Activated naive CD8-positive, alpha-beta T cell treated with anti-CD3 and anti-CD28 coated beads, Interleukin-2, amount 50 U/mL, for 24 hours (primary cell): ENCODE measurements at regions not wholly inside any gene's neighbourhood (a gene's known extent, or its start where the extent isn't known, plus 50 kb on each side); places are given as distances from the start of the nearest gene placed in this dataset.

Experiments used
- ATAC-seq: fragments of 150-1000 bp; cut with Tn5 transposase; one replicate; pipeline ENCODE4 v1.10.0; 2021
- DNase-seq: peaks from one replicate; pipeline ENCODE4 v3.0.0; 2021
- H3K27ac Mint-ChIP-seq: one replicate; pipeline ENCODE4 v1.8.0; 2021; ENCODE audit warnings: mild to moderate bottlenecking, mixed read lengths
- H3K27me3 Mint-ChIP-seq: one replicate; pipeline ENCODE4 v1.8.0; 2021; ENCODE audit warnings: mixed read lengths
- H3K36me3 Mint-ChIP-seq: one replicate; pipeline ENCODE4 v1.8.0; 2021; ENCODE audit warnings: low read depth, mixed read lengths
- H3K4me1 Mint-ChIP-seq: one replicate; pipeline ENCODE4 v1.8.0; 2021; ENCODE audit warnings: mixed read lengths
- H3K4me3 Mint-ChIP-seq: one replicate; pipeline ENCODE4 v1.8.0; 2021; ENCODE audit warnings: mild to moderate bottlenecking, moderate library complexity, mixed read lengths
- H3K9me3 Mint-ChIP-seq: one replicate; pipeline ENCODE4 v1.8.0; 2021; ENCODE audit warnings: mixed read lengths

DNA sequence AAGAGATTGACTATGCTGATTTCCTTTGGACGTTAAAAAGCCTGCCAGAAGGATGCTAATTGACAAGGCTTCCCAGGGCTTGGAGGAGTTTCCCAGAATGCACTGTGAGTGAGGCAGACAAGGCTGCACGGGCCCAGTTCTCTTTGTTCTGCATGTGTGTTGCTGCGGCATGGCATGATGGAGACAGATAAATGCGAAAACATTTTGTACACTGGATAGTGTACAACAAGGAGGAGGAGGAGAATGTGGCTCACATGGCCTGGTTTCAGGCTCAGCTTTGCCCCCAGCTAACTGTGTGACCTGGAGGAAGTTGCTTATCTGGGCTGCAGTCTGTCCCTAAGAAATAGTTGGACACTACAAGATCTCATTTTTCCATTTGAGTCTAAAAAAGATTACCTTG, 135.5 kb upstream of the CPEB4 start:
- Mint-ChIP-seq H3K4me1 (peaks cover 2% of the 10 kb centered on the region), H3K27ac (no peak overlapping the region), H3K36me3 (no peaks in the 10 kb centered on the region), H3K27me3 (no peaks in the 10 kb centered on the region), H3K4me3 (no peak overlapping the region), H3K9me3 (no peaks in the 10 kb centered on the region)
- no peak for DNase-seq
- no peak for ATAC-seq

DNA sequence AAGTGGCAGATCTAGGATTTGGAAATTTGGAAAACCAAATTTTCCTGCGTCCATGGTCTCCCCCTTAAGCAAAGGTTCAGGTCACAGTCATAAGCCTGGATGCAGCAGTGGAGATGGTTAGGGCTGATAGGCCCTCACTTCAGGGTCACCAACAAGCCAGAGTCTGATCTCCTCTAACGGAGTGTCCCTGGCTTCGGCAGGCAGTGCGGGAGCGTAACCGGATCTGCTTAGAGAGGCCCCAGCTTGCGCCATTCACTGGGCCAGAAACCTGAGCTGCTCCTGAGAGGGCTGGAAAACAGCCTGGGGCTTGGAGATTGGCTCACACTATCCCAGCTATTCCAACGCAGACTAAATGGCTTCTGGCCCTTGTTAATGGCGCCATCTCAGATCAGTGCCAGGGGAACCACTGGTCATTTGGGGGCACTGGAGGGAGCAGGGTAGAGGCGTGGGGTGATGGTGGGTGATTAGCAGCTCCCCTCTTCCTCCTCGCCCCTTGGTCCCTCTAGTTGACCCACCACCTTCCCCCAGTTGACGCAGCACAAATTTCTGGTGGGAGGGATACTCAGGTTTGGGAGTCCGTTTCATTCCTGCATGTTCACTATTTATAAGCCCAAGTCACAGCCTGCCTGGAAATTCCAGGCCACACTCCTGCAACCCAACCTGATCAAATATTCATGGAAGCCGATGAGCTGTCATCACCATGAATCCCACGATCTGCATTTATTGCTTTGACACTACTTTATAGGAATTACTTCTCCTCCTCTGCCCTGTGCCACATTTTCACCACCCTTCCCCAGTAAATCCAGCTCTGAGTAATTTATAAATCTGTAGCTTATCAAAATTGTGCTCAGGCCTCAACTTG, 134.6 kb upstream of the CPEB4 start:
- H3K27ac Mint-ChIP-seq: no peak overlapping the region
- no peaks in the 10 kb centered on the region for H3K27me3 Mint-ChIP-seq
- ATAC-seq (no peak), DNase-seq (no peak)
- no peaks in the 10 kb centered on the region for H3K36me3 Mint-ChIP-seq
- no peak overlapping the region for H3K4me3 Mint-ChIP-seq
- no peaks in the 10 kb centered on the region for H3K9me3 Mint-ChIP-seq
- peaks cover 2% of the 10 kb centered on the region for H3K4me1 Mint-ChIP-seq

DNA sequence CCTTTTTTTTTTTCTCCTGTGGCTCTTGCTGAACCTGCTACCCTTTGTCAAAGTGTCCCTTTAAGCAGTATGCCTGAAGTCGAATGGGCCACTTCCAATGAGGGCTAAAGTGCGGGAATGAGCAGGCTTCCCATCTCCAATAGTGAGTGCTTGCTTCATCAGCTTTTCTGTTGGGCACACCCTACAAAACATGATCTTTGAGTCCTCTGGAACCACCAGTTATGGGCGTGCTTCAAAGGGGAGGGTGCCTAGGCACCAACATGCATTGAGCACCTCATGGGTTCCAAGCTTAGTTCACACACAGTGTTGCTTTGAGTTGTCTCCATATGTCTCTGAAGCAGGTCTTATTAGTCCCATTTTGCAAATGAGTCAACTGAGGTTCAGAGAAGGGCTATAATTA, 132.8 kb upstream of the CPEB4 start:
- ATAC-seq (no peak), DNase-seq (no peak)
- Mint-ChIP-seq H3K9me3 (no peaks in the 10 kb centered on the region), H3K36me3 (no peaks in the 10 kb centered on the region), H3K27ac (no peak overlapping the region), H3K27me3 (no peaks in the 10 kb centered on the region), H3K4me3 (no peak overlapping the region), H3K4me1 (peaks cover 2% of the 10 kb centered on the region)

GRCh38 chr5:173757403-173758209, 130.5 kb upstream of the CPEB4 start:
- H3K9me3 Mint-ChIP-seq: no peaks in the 10 kb centered on the region
- no peak overlapping the region for H3K4me3 Mint-ChIP-seq
- no peak for DNase-seq
- H3K4me1 Mint-ChIP-seq: no peaks in the 10 kb centered on the region
- H3K27ac Mint-ChIP-seq: no peak overlapping the region
- H3K36me3 Mint-ChIP-seq: no peaks in the 10 kb centered on the region
- H3K27me3 Mint-ChIP-seq: peaks cover 6% of the 10 kb centered on the region
- no peak for ATAC-seq

DNA sequence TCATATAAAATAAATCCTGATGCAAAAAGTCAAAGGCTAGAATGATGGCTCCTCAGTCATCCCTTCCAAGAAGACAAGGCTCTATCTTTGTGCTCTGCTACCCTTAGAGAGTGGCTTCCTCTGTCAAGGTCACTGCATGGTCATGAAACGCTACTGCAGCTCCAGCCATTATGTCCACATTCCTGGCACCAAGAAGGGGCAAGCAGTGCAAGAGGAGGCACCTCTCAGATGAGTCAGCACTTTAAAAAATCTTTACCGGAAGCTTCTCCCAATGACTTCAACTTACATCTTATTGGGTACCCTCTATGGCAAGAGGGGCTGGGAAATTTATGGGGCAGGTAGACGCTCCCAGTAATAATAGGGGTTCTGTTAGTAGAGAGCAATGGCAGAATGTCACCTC, 129.5 kb upstream of the CPEB4 start:
- peaks cover 6% of the 10 kb centered on the region for H3K27me3 Mint-ChIP-seq
- no peak for DNase-seq
- no peaks in the 10 kb centered on the region for H3K36me3 Mint-ChIP-seq
- H3K27ac Mint-ChIP-seq: no peak overlapping the region
- no peak overlapping the region for H3K4me3 Mint-ChIP-seq
- H3K9me3 Mint-ChIP-seq: no peaks in the 10 kb centered on the region
- H3K4me1 Mint-ChIP-seq: no peaks in the 10 kb centered on the region
- ATAC-seq: no peak

GRCh38 chr5:173759691-173760090, 128.5 kb upstream of the CPEB4 start:
- H3K36me3 Mint-ChIP-seq: no peaks in the 10 kb centered on the region
- H3K27ac Mint-ChIP-seq: no peak overlapping the region
- DNase-seq (no peak), ATAC-seq (no peak)
- H3K27me3 Mint-ChIP-seq: peaks cover 6% of the 10 kb centered on the region
- no peaks in the 10 kb centered on the region for H3K4me1 Mint-ChIP-seq
- no peak overlapping the region for H3K4me3 Mint-ChIP-seq
- H3K9me3 Mint-ChIP-seq: no peaks in the 10 kb centered on the region

DNA sequence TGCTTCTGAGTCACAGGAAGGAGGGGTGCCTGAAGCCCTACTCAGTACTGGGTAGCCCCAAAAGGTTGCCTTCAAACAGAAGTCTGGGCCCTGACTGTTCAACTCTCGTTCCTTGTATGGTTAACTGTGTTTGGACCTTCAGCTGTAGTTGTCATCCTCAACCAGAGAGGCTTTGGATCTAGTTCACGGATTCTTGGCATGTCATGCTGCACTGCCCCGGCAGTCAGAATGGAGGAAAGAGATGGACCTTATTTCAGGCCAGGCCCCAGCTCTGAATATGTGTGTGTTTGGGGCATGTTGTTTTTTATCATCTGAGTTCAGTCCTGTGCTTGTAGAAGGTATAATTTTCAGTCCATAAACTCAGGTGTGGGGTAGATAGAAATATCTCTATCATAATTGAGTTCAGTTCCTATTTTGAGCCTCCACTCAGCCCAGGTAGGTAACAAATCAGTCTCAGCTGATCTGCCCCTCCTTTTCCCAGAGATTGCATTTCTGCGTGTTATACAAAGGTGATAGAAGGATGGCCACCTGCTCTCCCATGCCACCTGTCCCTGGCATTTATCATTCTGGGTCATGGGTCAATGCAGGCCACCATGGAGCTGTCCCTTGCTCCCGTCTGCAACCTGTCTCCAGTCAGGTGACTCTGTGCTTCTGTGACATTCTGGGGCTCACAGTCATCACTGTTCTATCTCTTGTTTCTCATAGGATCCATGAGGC, 127.5 kb upstream of the CPEB4 start:
- no peak for ATAC-seq
- DNase-seq: no peak
- Mint-ChIP-seq H3K9me3 (no peaks in the 10 kb centered on the region), H3K27me3 (peaks cover 6% of the 10 kb centered on the region), H3K27ac (no peak overlapping the region), H3K36me3 (no peaks in the 10 kb centered on the region), H3K4me1 (no peaks in the 10 kb centered on the region), H3K4me3 (no peak overlapping the region)

DNA sequence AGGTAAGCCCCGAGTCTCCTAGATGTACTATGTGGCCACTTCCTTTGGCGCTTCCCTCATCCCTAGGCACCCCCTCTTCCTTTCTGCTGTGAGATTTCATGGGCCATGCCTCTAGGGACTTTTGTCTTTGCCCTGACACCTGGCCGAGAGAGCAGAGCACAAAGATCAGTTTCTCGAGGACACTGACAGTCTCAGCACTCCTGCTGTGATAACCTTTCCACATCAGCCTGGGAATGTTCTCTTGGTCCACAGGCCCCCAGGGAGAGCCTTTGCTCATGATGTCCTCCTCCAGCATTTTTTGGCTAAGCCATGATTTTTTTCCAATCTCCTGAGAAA, 127.0 kb upstream of the CPEB4 start:
- DNase-seq: no peak
- H3K27me3 Mint-ChIP-seq: peaks cover 6% of the 10 kb centered on the region
- no peaks in the 10 kb centered on the region for H3K36me3 Mint-ChIP-seq
- H3K27ac Mint-ChIP-seq: no peak overlapping the region
- ATAC-seq: no peak
- H3K9me3 Mint-ChIP-seq: no peaks in the 10 kb centered on the region
- H3K4me1 Mint-ChIP-seq: no peaks in the 10 kb centered on the region
- H3K4me3 Mint-ChIP-seq: no peak overlapping the region

GRCh38 chr5:173762045-173762444, 126.1 kb upstream of the CPEB4 start:
- peaks cover 6% of the 10 kb centered on the region for H3K27me3 Mint-ChIP-seq
- no peak overlapping the region for H3K4me3 Mint-ChIP-seq
- H3K36me3 Mint-ChIP-seq: no peaks in the 10 kb centered on the region
- ATAC-seq (no peak), DNase-seq (no peak)
- no peak overlapping the region for H3K27ac Mint-ChIP-seq
- no peaks in the 10 kb centered on the region for H3K9me3 Mint-ChIP-seq
- H3K4me1 Mint-ChIP-seq: no peaks in the 10 kb centered on the region

DNA sequence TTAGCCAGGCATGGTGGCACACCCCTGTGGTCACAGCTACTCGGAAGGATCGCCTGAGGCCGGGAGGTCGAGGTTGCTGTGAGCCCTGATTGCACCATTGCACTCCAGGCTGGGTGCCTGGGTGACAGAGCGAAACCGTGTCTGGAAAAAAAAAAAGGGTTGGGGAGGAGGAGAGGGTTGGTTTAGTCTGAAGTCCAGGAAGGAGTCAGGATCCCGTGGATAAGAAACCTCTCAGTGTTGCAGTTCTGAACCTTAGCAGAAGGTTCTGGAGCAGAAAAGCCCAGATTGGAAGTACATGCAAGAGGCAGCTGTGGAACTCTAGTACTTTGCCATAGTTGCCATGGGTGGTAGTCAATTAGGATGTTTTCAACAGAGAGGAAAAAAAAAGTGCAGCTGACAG, 125.2 kb upstream of the CPEB4 start:
- Mint-ChIP-seq H3K27ac (no peak overlapping the region), H3K36me3 (no peaks in the 10 kb centered on the region), H3K9me3 (no peaks in the 10 kb centered on the region), H3K27me3 (peaks cover 6% of the 10 kb centered on the region), H3K4me1 (no peaks in the 10 kb centered on the region), H3K4me3 (no peak overlapping the region)
- DNase-seq: no peak
- no peak for ATAC-seq

DNA sequence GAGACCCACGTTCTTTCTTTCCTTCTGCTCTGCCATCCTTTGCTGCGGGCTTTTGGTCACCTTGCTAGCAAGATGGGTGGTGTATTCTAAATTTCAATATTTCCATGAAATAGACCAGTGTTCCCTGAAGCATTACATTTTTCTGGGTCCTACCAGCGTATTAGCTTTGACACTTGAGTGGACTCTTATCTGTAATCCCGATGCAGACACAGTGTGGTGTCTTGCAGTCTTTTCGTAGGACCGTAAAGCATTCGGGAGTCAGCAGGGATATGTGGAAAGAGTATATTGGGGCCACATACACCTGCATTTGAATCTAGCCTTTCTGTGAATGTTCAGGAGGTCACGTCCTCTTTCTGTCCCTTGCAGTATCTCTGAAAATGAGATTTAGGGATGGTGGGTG, 124.7 kb upstream of the CPEB4 start:
- Mint-ChIP-seq H3K36me3 (no peaks in the 10 kb centered on the region), H3K27me3 (peaks cover 6% of the 10 kb centered on the region), H3K9me3 (no peaks in the 10 kb centered on the region), H3K4me3 (no peak overlapping the region), H3K27ac (no peak overlapping the region), H3K4me1 (no peaks in the 10 kb centered on the region)
- ATAC-seq (no peak), DNase-seq (no peak)

GRCh38 chr5:173764332-173765028, 123.7 kb upstream of the CPEB4 start:
- H3K27me3 Mint-ChIP-seq: peaks cover 6% of the 10 kb centered on the region
- H3K4me1 Mint-ChIP-seq: no peaks in the 10 kb centered on the region
- no peaks in the 10 kb centered on the region for H3K36me3 Mint-ChIP-seq
- no peak overlapping the region for H3K4me3 Mint-ChIP-seq
- ATAC-seq: no peak
- no peaks in the 10 kb centered on the region for H3K9me3 Mint-ChIP-seq
- DNase-seq: no peak
- no peak overlapping the region for H3K27ac Mint-ChIP-seq

DNA sequence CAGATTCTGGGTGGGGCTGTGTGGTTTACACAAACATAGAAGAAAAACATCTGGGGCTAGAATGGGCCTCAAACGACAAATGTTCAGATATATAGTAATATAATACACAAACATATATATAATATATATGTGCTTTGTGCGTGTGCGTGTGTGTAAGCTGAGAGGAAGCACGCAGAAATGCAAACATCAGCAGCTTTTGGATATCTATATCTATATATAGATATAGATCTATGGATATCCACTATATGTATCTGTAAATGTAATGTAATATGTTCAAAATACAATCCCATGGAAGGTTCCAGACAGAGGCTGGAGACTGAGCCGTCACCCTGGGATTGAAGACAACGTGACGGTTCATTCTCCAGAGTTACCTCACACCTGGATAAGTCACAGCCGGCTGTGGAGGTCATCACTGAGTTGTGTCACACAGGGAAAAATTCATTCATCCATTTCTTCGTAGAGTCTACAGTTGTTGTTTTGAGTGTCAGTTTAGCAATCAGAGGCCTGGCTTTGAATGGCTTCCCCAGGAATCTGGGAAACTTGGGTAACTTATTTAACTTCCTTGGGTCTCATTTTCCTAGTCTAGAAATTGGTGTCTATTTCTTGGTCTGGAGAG, 123.0 kb upstream of the CPEB4 start:
- ATAC-seq (no peak), DNase-seq (no peak)
- Mint-ChIP-seq H3K36me3 (no peaks in the 10 kb centered on the region), H3K27me3 (peaks cover 6% of the 10 kb centered on the region), H3K27ac (no peak overlapping the region), H3K4me1 (no peaks in the 10 kb centered on the region), H3K9me3 (no peaks in the 10 kb centered on the region), H3K4me3 (no peak overlapping the region)

DNA sequence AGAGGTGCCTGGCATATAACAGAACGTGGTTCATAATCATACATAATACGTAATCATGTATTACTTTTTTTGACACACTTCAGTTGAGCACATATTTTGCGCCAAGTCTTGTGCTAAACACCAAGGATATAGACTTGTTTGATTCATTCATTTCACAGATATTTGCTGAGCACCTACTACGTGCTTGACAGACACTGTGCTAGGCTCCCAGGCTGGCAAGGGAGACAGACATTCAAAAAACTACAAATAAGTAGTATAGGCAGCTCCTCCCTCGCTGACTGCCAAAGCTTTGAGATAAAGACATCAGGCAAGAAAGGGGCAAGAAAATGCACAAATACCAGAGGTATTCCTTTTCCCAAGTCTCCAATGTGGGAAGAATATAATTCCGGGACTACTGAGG, 122.5 kb upstream of the CPEB4 start:
- Mint-ChIP-seq H3K4me1 (no peaks in the 10 kb centered on the region), H3K36me3 (no peaks in the 10 kb centered on the region), H3K9me3 (no peaks in the 10 kb centered on the region), H3K27ac (no peak overlapping the region), H3K27me3 (peaks cover 6% of the 10 kb centered on the region), H3K4me3 (no peak overlapping the region)
- ATAC-seq: no peak
- DNase-seq: no peak
